ENCODE measurements at regions not wholly inside any gene's neighbourhood (a gene's known extent, or its start where the extent isn't known, plus 50 kb on each side); places are given as distances from the start of the nearest gene placed in this dataset.

DNA sequence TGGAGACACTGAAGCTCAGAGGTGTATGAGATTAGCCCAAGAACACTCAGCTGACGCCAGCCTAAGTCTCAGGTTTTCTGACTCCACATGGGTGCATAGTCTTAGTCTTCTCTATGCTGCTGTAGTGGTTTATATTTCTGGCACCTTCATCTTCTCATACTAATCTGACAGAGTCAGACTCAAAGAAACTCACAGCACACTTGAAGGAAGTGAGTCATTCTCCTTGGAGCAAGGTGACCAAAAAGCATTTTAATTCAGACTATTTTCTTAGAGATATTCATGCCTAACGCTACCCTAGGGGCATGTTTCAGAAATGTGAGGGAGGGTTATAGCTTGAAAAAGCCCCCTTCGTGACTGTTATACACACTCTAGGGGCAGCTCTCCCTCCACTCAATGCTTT is 775.3 kb upstream of the ARPP21 start:
- 33% methylated on average over 3 of the region's 3 CpGs for WGBS (ENCODE audit: insufficient coverage, insufficient replicate concordance, low lambda C conversion rate, missing lambda C conversion rate)
- ChIA-PET RAD21 (ENCODE audit: unreplicated experiment) (interaction anchor here (0.7 kb wide), 1 partner anchor 20 kb away, joined by 3 read pairs; no protein-coding TSS in a partner anchor), POLR2A (no interaction called here), SMC1A (ENCODE audit: uncharacterized antibody, unreplicated experiment) (no interaction called here), CTCF (no interaction called here)
- H3K9ac ChIP-seq (ENCODE audit: control insufficient read depth, insufficient read depth, low read length): no peak overlapping the region
- in situ Hi-C loops (cut with MboI): no loop called here
- no peak overlapping the region for H3K4me3 ChIP-seq
- FAIRE-seq (no peak), DNase-seq (ENCODE audit: low read depth, low spot score) (no peak), ATAC-seq (no peak)
- H3K9me3 ChIP-seq (replicated peaks; ENCODE audit: control insufficient read depth, insufficient read depth, low read length): no peaks in the 10 kb centered on the region
- H3K27ac ChIP-seq (ENCODE audit: control insufficient read depth, insufficient read depth): no peak overlapping the region
- no peak overlapping the region for H3K4me2 ChIP-seq (ENCODE audit: control insufficient read depth, insufficient read depth)
- no peaks in the 10 kb centered on the region for H3K79me2 ChIP-seq (ENCODE audit: control insufficient read depth, insufficient read depth, low read length)
- intact Hi-C loops (cut with micrococcal nuclease; ENCODE audit: unreplicated experiment): no loop called here
- BruUV-seq (replicated peaks): no TSS peak
- H3K4me1 ChIP-seq (ENCODE audit: control insufficient read depth, insufficient read depth, low read length): no peaks in the 10 kb centered on the region
- H4K20me1 ChIP-seq (ENCODE audit: control insufficient read depth, insufficient read depth): no peaks in the 10 kb centered on the region
- no peaks in the 10 kb centered on the region for H3K36me3 ChIP-seq (ENCODE audit: control insufficient read depth in 2 of 2, insufficient read depth in 2 of 2, low read length in 1 of 2)
- H2AFZ ChIP-seq (ENCODE audit: control insufficient read depth, low read depth, low read length): no peak overlapping the region
- H3K27me3 ChIP-seq (replicated peaks in 1 of 2; ENCODE audit: control insufficient read depth in 2 of 2, insufficient read depth in 2 of 2, low read length in 1 of 2): no peaks in the 10 kb centered on the region
- TF ChIP-seq, protein P1, sequence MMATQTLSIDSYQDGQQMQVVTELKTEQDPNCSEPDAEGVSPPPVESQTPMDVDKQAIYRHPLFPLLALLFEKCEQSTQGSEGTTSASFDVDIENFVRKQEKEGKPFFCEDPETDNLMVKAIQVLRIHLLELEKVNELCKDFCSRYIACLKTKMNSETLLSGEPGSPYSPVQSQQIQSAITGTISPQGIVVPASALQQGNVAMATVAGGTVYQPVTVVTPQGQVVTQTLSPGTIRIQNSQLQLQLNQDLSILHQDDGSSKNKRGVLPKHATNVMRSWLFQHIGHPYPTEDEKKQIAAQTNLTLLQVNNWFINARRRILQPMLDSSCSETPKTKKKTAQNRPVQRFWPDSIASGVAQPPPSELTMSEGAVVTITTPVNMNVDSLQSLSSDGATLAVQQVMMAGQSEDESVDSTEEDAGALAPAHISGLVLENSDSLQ (IDR thresholded peaks at IDR 0.05): no peak
- no peak for TF ChIP-seq FOXM1 (IDR thresholded peaks at IDR 0.05; ENCODE audit: low read depth, low read length)
- no peak for TF ChIP-seq HDAC2 (IDR thresholded peaks at IDR 0.05)
- TF ChIP-seq ATF7 (IDR thresholded peaks at IDR 0.05; ENCODE audit: low read depth): no peak
- TF ChIP-seq BACH1 (IDR thresholded peaks at IDR 0.05; ENCODE audit: borderline replicate concordance): no peak
- TF ChIP-seq YBX1 (IDR thresholded peaks at IDR 0.05): no peak
- no peak for TF ChIP-seq SRF (IDR thresholded peaks at IDR 0.05; ENCODE audit: low read depth in 2 of 2, low read length in 2 of 2)
- TF ChIP-seq NFIC (IDR thresholded peaks at IDR 0.05; ENCODE audit: low read depth, low read length): no peak
- no peak for TF ChIP-seq JUNB (IDR thresholded peaks at IDR 0.05)
- no peak for TF ChIP-seq ZSCAN29 (IDR thresholded peaks at IDR 0.05)
- TF ChIP-seq, protein P2, sequence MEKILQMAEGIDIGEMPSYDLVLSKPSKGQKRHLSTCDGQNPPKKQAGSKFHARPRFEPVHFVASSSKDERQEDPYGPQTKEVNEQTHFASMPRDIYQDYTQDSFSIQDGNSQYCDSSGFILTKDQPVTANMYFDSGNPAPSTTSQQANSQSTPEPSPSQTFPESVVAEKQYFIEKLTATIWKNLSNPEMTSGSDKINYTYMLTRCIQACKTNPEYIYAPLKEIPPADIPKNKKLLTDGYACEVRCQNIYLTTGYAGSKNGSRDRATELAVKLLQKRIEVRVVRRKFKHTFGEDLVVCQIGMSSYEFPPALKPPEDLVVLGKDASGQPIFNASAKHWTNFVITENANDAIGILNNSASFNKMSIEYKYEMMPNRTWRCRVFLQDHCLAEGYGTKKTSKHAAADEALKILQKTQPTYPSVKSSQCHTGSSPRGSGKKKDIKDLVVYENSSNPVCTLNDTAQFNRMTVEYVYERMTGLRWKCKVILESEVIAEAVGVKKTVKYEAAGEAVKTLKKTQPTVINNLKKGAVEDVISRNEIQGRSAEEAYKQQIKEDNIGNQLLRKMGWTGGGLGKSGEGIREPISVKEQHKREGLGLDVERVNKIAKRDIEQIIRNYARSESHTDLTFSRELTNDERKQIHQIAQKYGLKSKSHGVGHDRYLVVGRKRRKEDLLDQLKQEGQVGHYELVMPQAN (conservative IDR thresholded peaks at IDR 0.05): no peak
- TF ChIP-seq, protein P3, sequence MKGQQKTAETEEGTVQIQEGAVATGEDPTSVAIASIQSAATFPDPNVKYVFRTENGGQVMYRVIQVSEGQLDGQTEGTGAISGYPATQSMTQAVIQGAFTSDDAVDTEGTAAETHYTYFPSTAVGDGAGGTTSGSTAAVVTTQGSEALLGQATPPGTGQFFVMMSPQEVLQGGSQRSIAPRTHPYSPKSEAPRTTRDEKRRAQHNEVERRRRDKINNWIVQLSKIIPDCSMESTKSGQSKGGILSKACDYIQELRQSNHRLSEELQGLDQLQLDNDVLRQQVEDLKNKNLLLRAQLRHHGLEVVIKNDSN (IDR thresholded peaks at IDR 0.05; ENCODE audit: borderline replicate concordance, extremely low read length, insufficient read depth, low read depth, low read length): no peak
- TF ChIP-seq, protein P4, sequence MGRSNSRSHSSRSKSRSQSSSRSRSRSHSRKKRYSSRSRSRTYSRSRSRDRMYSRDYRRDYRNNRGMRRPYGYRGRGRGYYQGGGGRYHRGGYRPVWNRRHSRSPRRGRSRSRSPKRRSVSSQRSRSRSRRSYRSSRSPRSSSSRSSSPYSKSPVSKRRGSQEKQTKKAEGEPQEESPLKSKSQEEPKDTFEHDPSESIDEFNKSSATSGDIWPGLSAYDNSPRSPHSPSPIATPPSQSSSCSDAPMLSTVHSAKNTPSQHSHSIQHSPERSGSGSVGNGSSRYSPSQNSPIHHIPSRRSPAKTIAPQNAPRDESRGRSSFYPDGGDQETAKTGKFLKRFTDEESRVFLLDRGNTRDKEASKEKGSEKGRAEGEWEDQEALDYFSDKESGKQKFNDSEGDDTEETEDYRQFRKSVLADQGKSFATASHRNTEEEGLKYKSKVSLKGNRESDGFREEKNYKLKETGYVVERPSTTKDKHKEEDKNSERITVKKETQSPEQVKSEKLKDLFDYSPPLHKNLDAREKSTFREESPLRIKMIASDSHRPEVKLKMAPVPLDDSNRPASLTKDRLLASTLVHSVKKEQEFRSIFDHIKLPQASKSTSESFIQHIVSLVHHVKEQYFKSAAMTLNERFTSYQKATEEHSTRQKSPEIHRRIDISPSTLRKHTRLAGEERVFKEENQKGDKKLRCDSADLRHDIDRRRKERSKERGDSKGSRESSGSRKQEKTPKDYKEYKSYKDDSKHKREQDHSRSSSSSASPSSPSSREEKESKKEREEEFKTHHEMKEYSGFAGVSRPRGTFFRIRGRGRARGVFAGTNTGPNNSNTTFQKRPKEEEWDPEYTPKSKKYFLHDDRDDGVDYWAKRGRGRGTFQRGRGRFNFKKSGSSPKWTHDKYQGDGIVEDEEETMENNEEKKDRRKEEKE (IDR thresholded peaks at IDR 0.05): no peak
- no peak for TF ChIP-seq CEBPB (IDR thresholded peaks at IDR 0.05; ENCODE audit: borderline replicate concordance in 1 of 2, low read depth in 2 of 2, low read length in 2 of 2)
- TF ChIP-seq BHLHE40 (IDR thresholded peaks at IDR 0.05; ENCODE audit: borderline replicate concordance in 1 of 2, low read depth in 2 of 2, low read length in 1 of 2): no peak
- no peak for TF ChIP-seq MXI1 (IDR thresholded peaks at IDR 0.05; ENCODE audit: low read depth, low read length)
